Endothelial cell of umbilical vein (primary cell): ENCODE measurements at regions not wholly inside any gene's neighbourhood (a gene's known extent, or its start where the extent isn't known, plus 50 kb on each side); places are given as distances from the start of the nearest gene placed in this dataset.

Source experiments
- BruUV-seq: library from RNA; stranded (reverse); fragments of 400-500 nt; replicated peaks from 2 replicates; lab custom pipeline; 2021; lab: Mats Ljungman, UMichigan
- CTCF ChIA-PET: fragments of 300-600, 350-600 bp; sonication (Branson Sonifier 250); formaldehyde crosslinking; loops from one replicate; lab custom pipeline; 2021; ENCODE audit warnings: antibody characterized with exemption, inconsistent platforms; lab: Charles Lee
- POLR2A ChIA-PET: fragments of 300-600, 350-600 bp; sonication (Branson Sonifier 250); formaldehyde crosslinking; loops from one replicate; lab custom pipeline; 2021; ENCODE audit warnings: antibody characterized with exemption, inconsistent platforms; lab: Charles Lee
- DNase-seq: peaks from one replicate; pipeline ENCODE4 v3.0.0-alpha.2; 2011; ENCODE audit warnings: low read depth, low spot score
- FAIRE-seq: peaks from 2 replicates; lab custom pipeline; 2011; peaks lifted over from hg19 to GRCh38; lab: Jason Lieb, UNC
- H2AFZ ChIP-seq: 2 replicates; pipeline ENCODE4 v1.6.0; 2012; ENCODE audit warnings: low read depth, low read length, control low read depth, inconsistent platforms
- H3K27ac ChIP-seq: 2 replicates; pipeline ENCODE4 v1.5.1; 2011; ENCODE audit warnings: low read depth, mild to moderate bottlenecking, control low read depth, low read length, moderate library complexity; ENCODE audit not compliant: insufficient read depth
- H3K27me3 ChIP-seq, 2 experiments: 2 replicates each; pipeline versions ENCODE4 v1.6.0 to v1.6.1; 2011; ENCODE audit warnings: low read length in 2 of 2, mixed read lengths in 1 of 2; ENCODE audit not compliant: control insufficient read depth in 2 of 2, insufficient read depth in 2 of 2
- H3K36me3 ChIP-seq, 2 experiments: 2 replicates in 1 of 2; 3 replicates in 1 of 2; pipeline ENCODE4 v1.5.1; 2011; ENCODE audit warnings: low read length in 2 of 2, mild to moderate bottlenecking in 1 of 2, moderate library complexity in 1 of 2; ENCODE audit not compliant: control insufficient read depth in 2 of 2, insufficient read depth in 2 of 2; ENCODE audit errors: extremely low read depth in 1 of 2
- H3K4me1 ChIP-seq: 3 replicates; pipeline ENCODE4 v1.5.1; 2011; ENCODE audit warnings: mild to moderate bottlenecking, low read length; ENCODE audit not compliant: control insufficient read depth, insufficient read depth; ENCODE audit errors: extremely low read depth
- H3K4me2 ChIP-seq: 2 replicates; pipeline ENCODE4 v1.6.1; 2011; ENCODE audit warnings: low read length, control low read depth, mixed read lengths; ENCODE audit not compliant: insufficient read depth
- H3K4me3 ChIP-seq, 3 experiments: fragments of 200-600 bp in 1 of 3; sonication (generic), shearing (Covaris generic) in 1 of 3; replicated peaks in 1 of 3; 2 replicates each; pipeline ENCODE4 v1.5.1; 2011 to 2016; ENCODE audit warnings: control low read depth in 3 of 3, low read length in 3 of 3, mild to moderate bottlenecking in 2 of 3, inconsistent platforms in 1 of 3, low read depth in 1 of 3, moderate library complexity in 1 of 3; ENCODE audit not compliant: insufficient read depth in 1 of 3
- H3K79me2 ChIP-seq: 2 replicates; pipeline ENCODE4 v1.6.0; 2012; ENCODE audit warnings: low read length, inconsistent platforms; ENCODE audit not compliant: control insufficient read depth, insufficient read depth
- H3K9ac ChIP-seq: replicated peaks from 2 replicates; pipeline ENCODE3; 2011; ENCODE audit warnings: low read length, control low read depth; ENCODE audit not compliant: insufficient read depth; ENCODE audit errors: extremely low read depth
- H3K9me1 ChIP-seq: replicated peaks from 3 replicates; pipeline ENCODE4 v1.6.0; 2011; ENCODE audit warnings: mild to moderate bottlenecking, low read length; ENCODE audit not compliant: control insufficient read depth, insufficient read depth; ENCODE audit errors: extremely low read depth
- H3K9me3 ChIP-seq: replicated peaks from 2 replicates; pipeline ENCODE4 v1.5.1; 2012; ENCODE audit warnings: low read length, inconsistent platforms; ENCODE audit not compliant: control insufficient read depth, insufficient read depth
- H4K20me1 ChIP-seq: replicated peaks from 2 replicates; pipeline ENCODE3; 2011; ENCODE audit warnings: mild to moderate bottlenecking, low read length; ENCODE audit not compliant: control insufficient read depth, insufficient read depth; ENCODE audit errors: extremely low read depth
- CTCF ChIP-seq, 2 donors: IDR thresholded peaks; 1 replicate in 1 of 2; 2 replicates in 1 of 2; pipeline ENCODE4 v1.5.1; 2011; ENCODE audit warnings: low read length in 2 of 2, mild to moderate bottlenecking in 2 of 2, moderate library complexity in 2 of 2, control low read depth in 1 of 2, inconsistent platforms in 1 of 2, low read depth in 1 of 2; ENCODE audit not compliant: insufficient read depth in 1 of 2; ENCODE audit errors: extremely low read depth in 1 of 2
- EZH2 ChIP-seq: IDR thresholded peaks from 2 replicates; pipeline ENCODE4 v1.6.1; 2012; ENCODE audit warnings: borderline replicate concordance, low read depth, mild to moderate bottlenecking, moderate library complexity, low read length, inconsistent platforms; ENCODE audit not compliant: severe bottlenecking
- MYC ChIP-seq: IDR thresholded peaks from one replicate; pipeline ENCODE4 v1.6.1; 2011; ENCODE audit warnings: mild to moderate bottlenecking, low read depth, low read length
- dilution Hi-C: fragments of 300-500 bp; cut with MboI; formaldehyde crosslinking; loops from one replicate; pipeline ENCODE4 v1.15.0; 2019; ENCODE audit warnings: low sequenced_read_pairs; ENCODE audit not compliant: extremely low pct_ligation_motif_present
- intact Hi-C: fragments of 100-400 bp; cut with micrococcal nuclease; formaldehyde crosslinking; loops from one replicate; pipeline ENCODE4 v1.10.0; 2022
- TF ChIP-seq, protein P1 (sequence below): IDR thresholded peaks from 2 replicates; pipeline ENCODE4 v1.6.1; 2011; ENCODE audit not compliant: insufficient read depth, insufficient read length

DNA sequence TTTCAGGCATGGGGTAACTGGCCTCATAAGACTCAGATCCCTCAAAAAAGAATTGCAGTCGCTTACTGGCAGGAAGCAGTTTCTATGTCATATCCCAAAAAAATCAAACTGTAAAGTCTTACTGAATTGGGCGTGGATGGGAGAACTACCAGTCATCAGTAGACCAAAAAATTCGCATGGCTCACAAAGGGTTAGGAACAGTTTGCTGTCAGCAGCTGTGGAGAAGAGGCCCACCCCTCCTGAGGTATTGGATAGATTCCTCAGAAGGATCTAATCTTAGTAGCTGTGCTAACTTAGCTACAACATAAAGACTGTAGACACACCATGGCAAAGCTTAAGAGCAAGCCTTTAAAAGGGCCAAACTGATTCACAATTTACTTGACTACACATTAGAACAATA lies 478.3 kb upstream of the FTMT start:
- no peaks in the 10 kb centered on the region for H3K9me1 ChIP-seq
- dilution Hi-C loops (no loop called here), intact Hi-C loops (no loop called here)
- CTCF ChIA-PET = no interaction called here
- no peaks in the 10 kb centered on the region for H3K9me3 ChIP-seq
- H4K20me1 ChIP-seq = no peaks in the 10 kb centered on the region
- no peaks in the 10 kb centered on the region for H3K36me3 ChIP-seq
- TF ChIP-seq, protein P1, sequence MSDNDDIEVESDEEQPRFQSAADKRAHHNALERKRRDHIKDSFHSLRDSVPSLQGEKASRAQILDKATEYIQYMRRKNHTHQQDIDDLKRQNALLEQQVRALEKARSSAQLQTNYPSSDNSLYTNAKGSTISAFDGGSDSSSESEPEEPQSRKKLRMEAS = no peak
- H3K4me2 ChIP-seq = no peak overlapping the region
- FAIRE-seq (no peak), DNase-seq (no peak)
- H3K27me3 ChIP-seq = no peaks in the 10 kb centered on the region
- no peak overlapping the region for H3K9ac ChIP-seq
- H3K79me2 ChIP-seq = no peaks in the 10 kb centered on the region
- H3K27ac ChIP-seq = no peak overlapping the region
- H3K4me3 ChIP-seq = no peak overlapping the region
- H3K4me1 ChIP-seq = peaks cover 12% of the 10 kb centered on the region
- H2AFZ ChIP-seq = no peak overlapping the region
- no TSS peak for BruUV-seq
- POLR2A ChIA-PET = no interaction called here

GRCh38 chr5:121377461-121377860 lies 474.2 kb upstream of the FTMT start:
- peak overlapping the region; percentile 85 for H3K4me2 ChIP-seq
- no peaks in the 10 kb centered on the region for H3K9me3 ChIP-seq
- dilution Hi-C loops (no loop called here), intact Hi-C loops (no loop called here)
- no peaks in the 10 kb centered on the region for H3K79me2 ChIP-seq
- FAIRE-seq (no peak), DNase-seq (peak; percentile 25)
- H3K27ac ChIP-seq = no peak overlapping the region
- H4K20me1 ChIP-seq = no peaks in the 10 kb centered on the region
- H2AFZ ChIP-seq = peak overlapping the region; percentile 48
- no peak overlapping the region for H3K9ac ChIP-seq
- BruUV-seq = no TSS peak
- no peaks in the 10 kb centered on the region for H3K9me1 ChIP-seq
- ChIA-PET CTCF (interaction anchor here (0.8 to 1.3 kb wide), 4 partner anchors 10 to 28 kb away, joined by 3 to 4 read pairs (median 3); no protein-coding TSS in a partner anchor), POLR2A (interaction anchor here (0.7 kb wide), 1 partner anchor 236 kb away, joined by 3 read pairs; no protein-coding TSS in a partner anchor)
- TF ChIP-seq EZH2 (no peak), CTCF (IDR thresholded peaks at IDR 0.05; ENCODE audit: extremely low read depth in 1 of 2, insufficient read depth in 1 of 2, low read depth in 1 of 2, low read length in 2 of 2) (no peak), MYC (no peak)
- H3K27me3 ChIP-seq = no peaks in the 10 kb centered on the region
- no peaks in the 10 kb centered on the region for H3K36me3 ChIP-seq
- peaks cover 12% of the 10 kb centered on the region for H3K4me1 ChIP-seq
- H3K4me3 ChIP-seq = no peak overlapping the region
